ENCODE measurements at regions not wholly inside any gene's neighbourhood (a gene's known extent, or its start where the extent isn't known, plus 50 kb on each side); places are given as distances from the start of the nearest gene placed in this dataset.
"Not testable (repeated sequence)": the region's sequence is repeated elsewhere in the genome, so short reads cannot be mapped to it uniquely, and the experiment has no call there.

DNA sequence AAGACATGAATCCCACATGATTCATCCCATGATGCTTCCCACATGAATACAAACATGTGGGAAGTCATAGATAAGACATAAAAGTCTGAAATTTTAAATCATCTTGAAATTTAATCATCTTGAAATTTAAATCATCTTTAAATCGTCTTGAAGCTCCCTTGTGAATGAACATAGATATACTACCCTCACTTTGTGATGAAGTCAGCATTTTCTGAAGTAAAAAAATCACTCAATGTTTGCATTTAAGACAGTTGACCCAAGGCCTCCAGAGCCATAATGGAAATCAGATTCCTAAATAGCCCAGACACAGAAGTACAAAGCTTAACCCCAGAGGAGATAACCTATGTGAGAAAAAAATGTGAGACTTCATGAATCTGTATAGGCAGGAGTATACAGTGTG lies 279.4 kb downstream of the ZBBX start:
- no peak for FAIRE-seq

GRCh38 chr3:167100200-167100599 lies 279.9 kb downstream of the ZBBX start:
- FAIRE-seq, result no peak

DNA sequence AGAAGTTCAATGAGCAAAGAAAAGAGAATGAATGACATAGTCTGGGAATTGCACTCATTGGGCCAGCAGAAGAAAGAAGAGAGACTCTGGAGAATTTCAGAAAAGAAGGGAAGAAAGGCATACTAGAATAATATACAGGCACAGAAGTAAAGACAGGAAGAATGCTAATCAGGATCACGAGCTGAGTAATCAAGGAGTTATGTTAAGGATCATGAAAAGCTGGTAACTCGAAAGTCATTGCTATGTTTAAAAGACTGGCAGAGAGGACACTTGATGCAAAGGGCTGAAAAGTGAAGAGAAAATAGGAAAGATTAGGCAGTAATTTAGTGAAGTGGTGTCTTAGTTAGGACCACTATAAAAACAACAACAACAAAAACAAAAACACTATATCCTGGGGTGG lies 284.1 kb downstream of the ZBBX start:
- no peak for FAIRE-seq

DNA sequence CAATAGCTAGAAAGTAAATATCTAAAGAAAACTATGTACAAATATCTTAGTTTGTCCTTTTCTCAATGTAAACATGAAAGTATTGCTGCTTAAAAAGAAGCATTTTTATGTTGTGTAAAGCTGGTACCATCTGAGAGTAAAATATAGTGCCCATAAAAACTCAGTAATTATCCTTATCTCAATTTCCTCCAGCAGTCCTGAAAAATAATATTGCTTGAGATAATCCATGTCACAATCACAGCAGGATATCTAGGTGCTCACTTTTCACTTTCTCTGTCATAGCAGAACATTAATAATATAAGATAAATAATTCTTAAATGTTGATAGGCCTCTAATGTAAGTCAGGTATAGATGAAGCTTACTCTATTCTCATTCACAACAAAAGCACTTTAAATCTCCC lies 285.5 kb downstream of the ZBBX start:
- FAIRE-seq, result no peak

DNA sequence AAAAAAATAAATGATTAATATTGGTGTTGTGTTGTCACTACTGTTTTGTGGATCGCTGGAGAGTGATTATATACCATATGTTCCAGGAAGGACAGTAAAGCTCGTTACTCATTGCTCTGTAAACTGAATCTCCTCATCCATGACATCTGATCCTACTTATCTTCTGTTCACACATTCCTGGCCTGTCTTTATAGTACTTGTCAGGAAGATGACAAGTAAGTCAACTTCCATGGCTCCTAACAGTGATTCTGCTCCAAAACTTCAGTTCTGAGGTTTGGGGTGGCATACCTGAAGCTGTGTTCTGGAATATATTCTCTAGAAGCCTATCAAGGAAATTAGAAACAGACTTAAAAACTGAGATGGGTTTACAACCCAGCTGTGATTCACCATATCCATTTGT lies 288.9 kb downstream of the ZBBX start:
- FAIRE-seq, result no peak

GRCh38 chr3:167084545-167084944 lies 295.6 kb downstream of the ZBBX start:
- FAIRE-seq, result no peak

DNA sequence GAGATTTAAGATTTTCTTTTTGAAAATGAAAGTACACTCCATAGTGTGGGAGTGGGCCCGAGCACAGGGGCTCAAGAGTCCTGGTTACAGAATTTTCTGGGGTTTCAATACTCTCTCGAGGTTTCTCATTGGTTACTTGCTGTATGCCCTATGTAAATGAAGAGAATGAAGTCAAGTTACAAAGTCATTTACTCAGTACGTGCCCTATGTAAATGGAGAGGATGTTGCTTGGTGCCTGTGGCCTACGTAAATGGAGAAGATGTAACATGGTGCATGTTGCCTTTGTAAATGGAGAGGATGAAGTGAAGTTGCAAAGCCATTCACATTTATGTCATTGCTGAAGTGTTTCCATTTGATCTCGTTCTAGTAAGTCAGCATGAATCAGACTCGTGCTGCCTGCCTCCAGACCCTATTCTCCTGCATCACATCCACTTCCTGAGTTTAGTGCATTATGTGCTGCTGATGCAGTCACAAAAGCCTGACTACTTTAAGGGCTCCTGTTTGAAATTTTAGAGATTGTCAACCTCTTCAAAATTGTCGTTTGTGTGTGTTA lies 302.0 kb downstream of the ZBBX start:
- FAIRE-seq, result no peak

DNA sequence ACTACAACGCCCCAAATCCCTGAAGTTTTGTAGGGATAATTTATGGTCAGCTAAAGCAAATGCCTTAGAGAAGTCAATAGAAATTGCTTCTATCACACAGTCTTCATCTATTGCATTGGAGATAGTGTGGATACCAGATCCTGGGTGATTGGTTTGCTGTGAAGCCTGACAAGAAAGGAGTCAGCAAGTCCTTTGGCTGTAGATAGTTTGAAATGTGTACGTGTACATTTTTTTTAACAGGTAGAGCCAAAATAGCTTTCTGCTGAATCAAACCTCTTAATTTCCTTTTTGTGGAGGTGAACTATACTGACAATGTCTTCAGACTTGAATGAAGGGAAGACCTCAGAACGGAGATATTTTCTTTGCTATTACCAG lies 312.3 kb downstream of the ZBBX start:
- FAIRE-seq, result no peak

- no peak for FAIRE-seq
Observed at GRCh38 chr3:167066977-167067786, 312.9 kb downstream of the ZBBX start.

- no peak for FAIRE-seq
Observed at GRCh38 chr3:167057581-167057980, 322.5 kb downstream of the ZBBX start.

GRCh38 chr3:167054926-167055325 lies 325.2 kb downstream of the ZBBX start:
- FAIRE-seq, result no peak

DNA sequence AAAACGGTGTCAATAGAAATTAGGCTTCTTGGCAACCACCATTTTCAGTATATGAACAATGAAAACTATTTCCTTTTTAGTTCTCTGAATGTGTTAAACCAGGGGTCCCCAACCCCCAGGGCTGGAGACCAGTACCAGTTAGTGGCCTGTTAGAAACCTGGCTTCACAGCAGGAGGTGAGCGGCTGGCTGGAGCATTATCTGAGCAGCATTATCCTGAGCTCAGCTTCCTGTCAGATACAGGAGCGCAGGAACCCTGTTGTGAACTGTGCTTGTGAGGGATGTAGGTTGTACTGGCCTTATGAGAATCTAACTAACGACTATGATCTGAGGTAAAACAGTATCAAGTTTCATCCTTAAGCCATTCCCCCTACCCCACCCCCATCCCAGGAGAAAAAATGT lies 328.7 kb downstream of the ZBBX start:
- no peak for FAIRE-seq

DNA sequence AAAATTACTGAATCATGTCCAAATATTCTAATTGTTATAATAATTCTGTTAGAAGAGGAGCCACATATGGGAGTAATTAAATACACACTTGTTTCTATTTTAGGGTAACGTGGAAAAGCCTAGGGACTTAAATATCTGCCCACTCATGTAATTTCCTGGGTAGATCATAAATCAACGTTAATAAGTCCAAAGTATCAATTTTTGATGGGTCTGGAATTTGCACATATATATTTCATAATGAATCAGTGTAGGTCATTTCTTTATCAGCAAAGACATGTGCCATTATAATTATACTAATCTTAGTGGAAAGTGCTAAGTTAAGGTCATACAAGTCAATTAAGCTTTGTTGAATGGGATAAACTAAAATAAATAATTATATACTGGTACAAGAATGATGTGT lies 346.2 kb downstream of the ZBBX start:
- no peak for FAIRE-seq

GRCh38 chr3:167032267-167032876 lies 347.7 kb downstream of the ZBBX start:
- FAIRE-seq, result no peak

GRCh38 chr3:167031364-167032049 lies 348.6 kb downstream of the ZBBX start:
- no peak for FAIRE-seq

DNA sequence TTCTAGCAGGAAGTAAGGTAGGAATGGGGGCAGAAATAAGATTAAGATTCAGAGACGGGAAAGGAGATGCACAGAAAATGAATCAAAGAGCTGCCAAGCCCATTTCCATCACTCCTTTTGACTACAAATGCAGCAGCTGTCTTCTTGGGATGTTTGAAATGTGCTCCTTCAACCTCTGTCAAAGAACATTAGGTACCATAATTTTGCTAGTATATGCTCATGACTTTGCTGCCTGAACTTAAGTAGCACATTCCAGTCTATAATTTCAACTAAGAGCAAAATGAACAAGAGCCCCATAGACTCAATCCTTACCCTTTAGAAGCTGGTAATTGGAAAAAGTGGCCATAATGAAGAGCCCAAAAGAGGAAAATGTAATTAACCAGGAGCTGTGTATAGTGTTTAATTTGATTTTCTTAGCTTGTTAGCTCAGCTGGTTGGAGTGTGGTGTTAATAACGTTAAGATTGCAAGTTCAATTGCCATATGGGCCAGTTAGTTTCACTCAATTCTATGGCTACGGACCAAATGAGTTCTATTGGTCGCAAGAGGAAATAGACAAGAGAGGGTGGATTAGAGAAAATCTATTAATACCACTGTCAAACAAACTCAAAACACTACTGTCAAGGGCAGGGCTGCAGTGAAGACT lies 349.9 kb downstream of the ZBBX start:
- FAIRE-seq, result no peak

DNA sequence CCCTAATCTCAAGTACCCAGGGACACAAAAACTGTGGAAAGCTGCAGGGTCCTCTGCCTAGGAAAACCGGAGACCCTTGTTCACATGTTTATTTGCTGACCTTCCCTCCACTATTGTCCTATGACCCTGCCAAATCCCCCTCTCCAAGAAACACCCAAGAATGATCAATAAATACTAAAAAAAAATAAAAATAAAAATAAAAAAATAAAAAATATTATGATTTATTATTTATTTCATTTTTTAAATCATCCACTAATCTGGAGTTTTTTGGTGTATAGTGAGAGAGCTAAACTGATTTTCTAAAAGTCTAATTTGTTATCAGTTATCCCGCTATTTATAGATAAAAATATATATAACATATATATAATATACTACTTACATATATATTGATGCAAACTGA lies 360.6 kb downstream of the ZBBX start:
- FAIRE-seq, result not testable (repeated sequence)

DNA sequence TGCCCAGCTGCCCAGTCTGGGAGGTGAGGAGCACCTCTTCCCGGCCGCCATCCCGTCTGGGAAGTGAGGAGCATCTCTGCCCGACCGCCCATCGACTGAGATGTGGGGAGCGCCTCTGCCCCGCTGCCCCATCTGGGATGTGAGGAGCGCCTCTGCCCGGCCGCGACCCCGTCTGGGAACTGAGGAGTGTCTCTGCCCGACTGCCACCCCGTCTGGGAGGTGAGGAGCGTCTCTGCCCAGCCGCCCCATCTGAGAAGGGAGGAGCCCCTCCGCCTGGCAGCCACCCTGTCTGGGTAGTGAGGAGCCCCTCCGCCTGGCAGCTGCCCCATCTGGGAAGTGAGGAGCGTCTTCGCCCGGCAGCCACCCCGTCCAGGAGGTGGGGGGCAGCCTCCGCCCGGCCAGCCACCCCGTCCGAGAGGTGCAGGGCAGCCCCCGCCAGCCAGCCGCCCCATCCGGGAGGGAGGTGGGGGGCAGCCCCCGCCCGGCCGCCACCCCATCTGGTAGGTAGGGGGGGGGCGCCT lies 361.4 kb downstream of the ZBBX start:
- not testable (repeated sequence) for FAIRE-seq

DNA sequence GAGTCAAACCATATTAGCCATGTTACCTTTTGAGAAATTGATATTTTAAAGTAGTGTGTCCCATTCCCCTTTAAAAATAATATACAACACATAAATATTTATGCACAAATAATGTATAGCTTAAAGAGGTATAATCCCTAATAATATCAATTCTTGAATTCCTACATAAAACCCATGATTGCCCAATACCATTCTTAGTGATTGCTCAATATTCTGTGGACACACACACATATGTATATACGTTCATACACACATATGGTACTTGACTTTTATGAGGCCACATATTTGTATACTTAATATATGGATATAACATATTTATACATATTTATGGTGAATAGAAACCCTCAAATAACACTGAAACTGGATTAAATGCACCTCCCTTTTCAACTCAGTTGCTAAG lies 367.4 kb downstream of the ZBBX start:
- no peak for FAIRE-seq

DNA sequence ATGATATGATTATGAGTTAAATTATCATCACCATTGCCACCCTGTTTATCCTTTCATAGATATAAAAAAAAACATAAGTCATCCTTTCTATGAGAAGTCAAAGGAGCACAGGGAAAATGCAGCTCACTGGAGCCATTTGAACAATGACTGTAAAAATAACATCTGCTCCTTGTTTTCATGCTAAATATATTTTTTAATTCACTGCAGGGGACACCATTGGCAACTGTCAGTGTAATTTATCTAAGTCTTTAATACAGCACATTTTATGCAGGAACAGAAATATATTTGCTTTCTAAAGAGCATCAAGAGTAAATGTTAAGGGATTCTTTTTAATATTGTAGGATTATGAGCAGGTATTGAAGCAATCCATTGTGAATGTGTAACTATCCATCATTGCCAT lies 371.3 kb downstream of the ZBBX start:
- no peak for FAIRE-seq

DNA sequence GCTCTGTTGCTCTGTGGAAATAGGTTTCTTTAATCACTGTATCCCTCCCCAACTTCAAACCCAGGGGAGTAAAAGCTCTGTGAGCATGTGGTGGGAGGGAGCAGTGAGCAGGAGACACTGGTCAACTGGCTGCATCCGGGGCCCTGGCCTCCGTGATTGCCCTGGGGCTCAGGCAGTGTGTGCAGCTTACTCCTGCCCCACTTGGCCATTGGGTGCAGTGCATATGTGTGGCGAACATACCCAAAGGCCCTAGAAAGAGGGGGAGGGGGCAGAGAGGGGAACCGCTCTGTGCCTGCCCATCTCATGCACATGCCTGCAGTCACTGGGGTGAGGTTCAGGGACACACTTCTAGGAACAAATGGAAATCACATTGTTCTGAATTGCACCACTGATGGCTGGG lies 378.7 kb downstream of the ZBBX start:
- no peak for FAIRE-seq

GRCh38 chr3:166993015-166993630 lies 387.0 kb downstream of the ZBBX start:
- no peak for FAIRE-seq

DNA sequence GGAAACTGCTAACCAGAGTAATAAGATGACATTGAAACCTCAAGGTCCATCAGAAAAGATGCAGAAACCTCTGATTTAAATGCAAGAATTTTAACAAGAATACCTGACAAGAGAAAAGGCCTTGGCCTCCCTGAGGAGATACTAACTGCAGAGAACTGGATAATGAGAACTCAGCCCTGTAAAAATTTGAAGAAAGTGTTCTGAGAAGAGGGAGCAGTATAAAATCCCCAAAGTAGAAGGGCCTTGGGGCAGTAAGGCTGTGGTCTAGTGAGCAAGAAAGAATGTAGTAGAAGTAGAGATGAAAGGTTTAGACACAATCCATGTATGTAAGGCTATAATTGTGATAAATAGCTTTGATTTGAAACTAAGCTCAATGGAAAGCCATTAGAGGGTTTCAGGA lies 394.1 kb downstream of the ZBBX start:
- FAIRE-seq, result no peak

Measured in TTC549 (cell line).